PFSK-1 (cell line): ENCODE measurements at regions not wholly inside any gene's neighbourhood (a gene's known extent, or its start where the extent isn't known, plus 50 kb on each side); places are given as distances from the start of the nearest gene placed in this dataset.

Experiments
- FOXP2 ChIP-seq: optimal IDR thresholded peaks from 2 replicates; pipeline ENCODE3; 2011; ENCODE audit warnings: borderline replicate concordance, control low read depth, inconsistent platforms; ENCODE audit not compliant: insufficient read depth; ENCODE audit errors: extremely low read length, extremely low read depth
- POLR2AphosphoS5 ChIP-seq: IDR thresholded peaks from 2 replicates; pipeline ENCODE4 v1.6.1; 2012; ENCODE audit warnings: low read depth, mild to moderate bottlenecking, control low read depth, low read length, moderate library complexity
- SIN3A ChIP-seq: IDR thresholded peaks from 2 replicates; pipeline ENCODE4 v1.6.1; 2012; ENCODE audit warnings: mild to moderate bottlenecking, low read length, moderate library complexity, borderline replicate concordance; ENCODE audit not compliant: insufficient read depth
- TAF1 ChIP-seq: IDR thresholded peaks from 2 replicates; pipeline ENCODE4 v1.6.1; 2012; ENCODE audit warnings: low read length, control low read depth, borderline replicate concordance; ENCODE audit not compliant: insufficient read depth
- TF ChIP-seq, protein P1 (sequence below), 2 experiments: IDR thresholded peaks; 2 replicates each; pipeline versions ENCODE4 v1.6.1 to v1.8.0; 2011 to 2012; ENCODE audit warnings: low read depth in 2 of 2, low read length in 2 of 2, control low read depth in 1 of 2, inconsistent platforms in 1 of 2, mild to moderate bottlenecking in 1 of 2, moderate library complexity in 1 of 2; ENCODE audit not compliant: insufficient read depth in 1 of 2

GRCh38 chr4:180630012-180630665, 1613.1 kb upstream of the TENM3 start:
- no peak for TF ChIP-seq FOXP2
- no peak for TF ChIP-seq POLR2AphosphoS5
- TF ChIP-seq SIN3A, result no peak
- TF ChIP-seq TAF1, result no peak
- TF ChIP-seq, protein P1, sequence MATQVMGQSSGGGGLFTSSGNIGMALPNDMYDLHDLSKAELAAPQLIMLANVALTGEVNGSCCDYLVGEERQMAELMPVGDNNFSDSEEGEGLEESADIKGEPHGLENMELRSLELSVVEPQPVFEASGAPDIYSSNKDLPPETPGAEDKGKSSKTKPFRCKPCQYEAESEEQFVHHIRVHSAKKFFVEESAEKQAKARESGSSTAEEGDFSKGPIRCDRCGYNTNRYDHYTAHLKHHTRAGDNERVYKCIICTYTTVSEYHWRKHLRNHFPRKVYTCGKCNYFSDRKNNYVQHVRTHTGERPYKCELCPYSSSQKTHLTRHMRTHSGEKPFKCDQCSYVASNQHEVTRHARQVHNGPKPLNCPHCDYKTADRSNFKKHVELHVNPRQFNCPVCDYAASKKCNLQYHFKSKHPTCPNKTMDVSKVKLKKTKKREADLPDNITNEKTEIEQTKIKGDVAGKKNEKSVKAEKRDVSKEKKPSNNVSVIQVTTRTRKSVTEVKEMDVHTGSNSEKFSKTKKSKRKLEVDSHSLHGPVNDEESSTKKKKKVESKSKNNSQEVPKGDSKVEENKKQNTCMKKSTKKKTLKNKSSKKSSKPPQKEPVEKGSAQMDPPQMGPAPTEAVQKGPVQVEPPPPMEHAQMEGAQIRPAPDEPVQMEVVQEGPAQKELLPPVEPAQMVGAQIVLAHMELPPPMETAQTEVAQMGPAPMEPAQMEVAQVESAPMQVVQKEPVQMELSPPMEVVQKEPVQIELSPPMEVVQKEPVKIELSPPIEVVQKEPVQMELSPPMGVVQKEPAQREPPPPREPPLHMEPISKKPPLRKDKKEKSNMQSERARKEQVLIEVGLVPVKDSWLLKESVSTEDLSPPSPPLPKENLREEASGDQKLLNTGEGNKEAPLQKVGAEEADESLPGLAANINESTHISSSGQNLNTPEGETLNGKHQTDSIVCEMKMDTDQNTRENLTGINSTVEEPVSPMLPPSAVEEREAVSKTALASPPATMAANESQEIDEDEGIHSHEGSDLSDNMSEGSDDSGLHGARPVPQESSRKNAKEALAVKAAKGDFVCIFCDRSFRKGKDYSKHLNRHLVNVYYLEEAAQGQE (IDR thresholded peaks at IDR 0.05; ENCODE audit: insufficient read depth in 1 of 2, low read depth in 2 of 2, low read length in 2 of 2), result no peak

DNA sequence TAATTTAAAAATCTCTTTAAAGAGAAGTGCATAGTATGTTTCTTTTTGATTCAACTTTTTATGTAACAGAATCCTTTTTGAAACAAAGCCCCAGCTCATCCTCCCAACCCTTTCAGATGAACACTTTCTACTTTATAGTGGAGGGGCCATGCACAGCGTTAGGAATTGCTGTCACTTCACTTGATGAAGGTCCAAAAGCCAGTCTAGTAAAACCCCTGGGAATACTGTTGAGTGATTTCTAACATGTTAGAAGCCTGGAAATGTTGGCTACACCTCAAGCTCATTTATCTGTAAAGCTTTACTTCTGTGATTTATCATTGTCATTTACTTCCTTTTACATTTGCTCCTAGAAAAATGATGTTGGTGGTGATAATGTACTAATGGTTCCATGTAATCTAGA, 1608.9 kb upstream of the TENM3 start:
- no peak for TF ChIP-seq POLR2AphosphoS5
- no peak for TF ChIP-seq FOXP2
- no peak for TF ChIP-seq SIN3A
- TF ChIP-seq, protein P1 (IDR thresholded peaks at IDR 0.05; ENCODE audit: insufficient read depth in 1 of 2, low read depth in 2 of 2, low read length in 2 of 2), result no peak
- no peak for TF ChIP-seq TAF1

GRCh38 chr4:180635281-180635680, 1607.9 kb upstream of the TENM3 start:
- TF ChIP-seq, protein P1 (IDR thresholded peaks at IDR 0.05; ENCODE audit: insufficient read depth in 1 of 2, low read depth in 2 of 2, low read length in 2 of 2), result no peak
- TF ChIP-seq FOXP2 (no peak), TAF1 (no peak), SIN3A (no peak), POLR2AphosphoS5 (no peak)

DNA sequence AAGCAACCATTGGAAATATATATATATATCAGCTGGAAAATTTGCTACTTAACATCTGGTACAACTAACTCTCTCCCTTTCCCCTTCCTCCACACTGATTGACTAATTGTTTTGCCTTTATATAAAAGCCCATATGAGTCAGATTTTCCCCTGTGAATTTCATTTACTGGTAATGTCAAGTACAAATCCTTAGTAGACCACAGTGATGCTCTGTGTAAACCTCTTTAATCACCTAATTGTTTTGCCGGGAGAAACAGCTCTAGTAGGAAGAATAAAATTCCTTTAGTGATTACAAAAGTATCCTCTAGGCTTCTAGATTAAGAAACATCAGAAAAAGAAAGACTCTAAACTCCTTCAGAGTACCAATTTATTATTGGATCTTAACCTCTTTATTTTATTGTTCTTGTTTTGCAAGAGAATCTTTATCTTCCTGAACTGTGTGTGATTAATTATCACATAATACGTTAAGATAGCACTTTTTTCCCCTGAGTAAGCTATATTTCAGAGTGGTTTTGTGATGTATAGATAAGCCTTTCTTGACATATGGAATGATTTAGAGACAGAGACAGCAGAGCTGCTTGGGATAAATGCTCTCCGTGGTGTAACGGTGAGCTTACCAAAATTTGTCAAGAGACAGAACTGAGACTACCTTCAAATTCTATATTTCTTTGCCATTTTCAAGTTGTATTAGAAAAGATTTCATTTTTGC, 1606.4 kb upstream of the TENM3 start:
- TF ChIP-seq, protein P1 (IDR thresholded peaks at IDR 0.05; ENCODE audit: insufficient read depth in 1 of 2, low read depth in 2 of 2, low read length in 2 of 2), result no peak
- TF ChIP-seq TAF1 (no peak), POLR2AphosphoS5 (no peak), SIN3A (no peak), FOXP2 (no peak)
